ENCODE measurements at regions not wholly inside any gene's neighbourhood (a gene's known extent, or its start where the extent isn't known, plus 50 kb on each side); places are given as distances from the start of the nearest gene placed in this dataset.

- H3K4me3 ChIP-seq (ENCODE audit: low read depth, low read length) = no peak overlapping the region
- in situ Hi-C loops (cut with HindIII; ENCODE audit: low sequenced_read_pairs) = no loop called here
- no peak for DNase-seq (ENCODE audit: low read depth, low spot score)
- TF ChIP-seq, protein P1, sequence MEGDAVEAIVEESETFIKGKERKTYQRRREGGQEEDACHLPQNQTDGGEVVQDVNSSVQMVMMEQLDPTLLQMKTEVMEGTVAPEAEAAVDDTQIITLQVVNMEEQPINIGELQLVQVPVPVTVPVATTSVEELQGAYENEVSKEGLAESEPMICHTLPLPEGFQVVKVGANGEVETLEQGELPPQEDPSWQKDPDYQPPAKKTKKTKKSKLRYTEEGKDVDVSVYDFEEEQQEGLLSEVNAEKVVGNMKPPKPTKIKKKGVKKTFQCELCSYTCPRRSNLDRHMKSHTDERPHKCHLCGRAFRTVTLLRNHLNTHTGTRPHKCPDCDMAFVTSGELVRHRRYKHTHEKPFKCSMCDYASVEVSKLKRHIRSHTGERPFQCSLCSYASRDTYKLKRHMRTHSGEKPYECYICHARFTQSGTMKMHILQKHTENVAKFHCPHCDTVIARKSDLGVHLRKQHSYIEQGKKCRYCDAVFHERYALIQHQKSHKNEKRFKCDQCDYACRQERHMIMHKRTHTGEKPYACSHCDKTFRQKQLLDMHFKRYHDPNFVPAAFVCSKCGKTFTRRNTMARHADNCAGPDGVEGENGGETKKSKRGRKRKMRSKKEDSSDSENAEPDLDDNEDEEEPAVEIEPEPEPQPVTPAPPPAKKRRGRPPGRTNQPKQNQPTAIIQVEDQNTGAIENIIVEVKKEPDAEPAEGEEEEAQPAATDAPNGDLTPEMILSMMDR (IDR thresholded peaks at IDR 0.05; ENCODE audit: low read depth, low read length) = no peak
These were observed 50.0 kb upstream of the PKP2 start for GRCh38 chr12:32946504-32947131.
